NCI-H1092 (cell line): ENCODE measurements at regions not wholly inside any gene's neighbourhood (a gene's known extent, or its start where the extent isn't known, plus 50 kb on each side); places are given as distances from the start of the nearest gene placed in this dataset.
"Not testable (repeated sequence)": the region's sequence is repeated elsewhere in the genome, so short reads cannot be mapped to it uniquely, and the experiment has no call there.

ENCODE experiments used
- DNase-seq: peaks from one replicate; lab custom pipeline; 2025; lab: John Stamatoyannopoulos, UW

GRCh38 chr2:52289741-52290140 is 1257.8 kb upstream of the NRXN1 start:
- DNase-seq = no peak

GRCh38 chr2:52288596-52288995 is 1256.7 kb upstream of the NRXN1 start:
- no peak for DNase-seq

GRCh38 chr2:52269696-52270485 is 1238.0 kb upstream of the NRXN1 start:
- no peak for DNase-seq

- DNase-seq = no peak
These were observed 1233.0 kb upstream of the NRXN1 start for GRCh38 chr2:52264911-52265310.

- DNase-seq = peak; percentile 14
These were observed 1232.6 kb upstream of the NRXN1 start for GRCh38 chr2:52264488-52264887.

GRCh38 chr2:52260904-52261303 is 1229.0 kb upstream of the NRXN1 start:
- no peak for DNase-seq

- DNase-seq = not testable (repeated sequence)
These were observed 1227.0 kb upstream of the NRXN1 start for GRCh38 chr2:52258967-52259366.

GRCh38 chr2:52258038-52258437 is 1226.1 kb upstream of the NRXN1 start:
- DNase-seq = no peak

GRCh38 chr2:52253416-52253980 is 1221.6 kb upstream of the NRXN1 start:
- DNase-seq = no peak

GRCh38 chr2:52238782-52239181 is 1206.8 kb upstream of the NRXN1 start:
- no peak for DNase-seq

- no peak for DNase-seq
These were observed 1190.2 kb upstream of the NRXN1 start for GRCh38 chr2:52222128-52222527.

- DNase-seq = peak; percentile 85
These were observed 1188.5 kb upstream of the NRXN1 start for GRCh38 chr2:52220393-52220792.

- DNase-seq = no peak
These were observed 1178.7 kb upstream of the NRXN1 start for GRCh38 chr2:52210611-52211010.

GRCh38 chr2:52210161-52210560 is 1178.2 kb upstream of the NRXN1 start:
- DNase-seq = no peak

- no peak for DNase-seq
These were observed 1162.4 kb upstream of the NRXN1 start for GRCh38 chr2:52194342-52194741.

GRCh38 chr2:52193804-52194203 is 1161.9 kb upstream of the NRXN1 start:
- no peak for DNase-seq

GRCh38 chr2:52192656-52193055 is 1160.7 kb upstream of the NRXN1 start:
- DNase-seq = no peak

- DNase-seq = no peak
These were observed 1149.1 kb upstream of the NRXN1 start for GRCh38 chr2:52181080-52181479.

- no peak for DNase-seq
These were observed 1146.9 kb upstream of the NRXN1 start for GRCh38 chr2:52178845-52179244.

- DNase-seq = no peak
These were observed 1113.1 kb upstream of the NRXN1 start for GRCh38 chr2:52145005-52145404.

- no peak for DNase-seq
These were observed 1112.7 kb upstream of the NRXN1 start for GRCh38 chr2:52144590-52144989.

- no peak for DNase-seq
These were observed 1109.1 kb upstream of the NRXN1 start for GRCh38 chr2:52141076-52141475.

GRCh38 chr2:52139241-52139640 is 1107.3 kb upstream of the NRXN1 start:
- no peak for DNase-seq

- no peak for DNase-seq
These were observed 1103.3 kb upstream of the NRXN1 start for GRCh38 chr2:52135235-52135634.
